Stimulated activated CD8-positive, alpha-beta memory T cell treated with anti-CD3 and anti-CD28 coated beads, Interleukin-4, amount 100 ng/mL, for 1 hour (primary cell): ENCODE measurements at regions not wholly inside any gene's neighbourhood (a gene's known extent, or its start where the extent isn't known, plus 50 kb on each side); places are given as distances from the start of the nearest gene placed in this dataset.

Experiments
- DNase-seq, 2 donors: peaks; one replicate each; pipeline ENCODE4 v3.0.0-alpha.2; 2020; ENCODE audit warnings: low read depth in 2 of 2, low spot score in 1 of 2

- no peak for DNase-seq
Observed at GRCh38 chr4:123496421-123496820, 99.8 kb downstream of the SPRY1 start.

- no peak for DNase-seq
Observed at GRCh38 chr4:123497340-123497739, 100.7 kb downstream of the SPRY1 start.

- no peak for DNase-seq
Observed at GRCh38 chr4:123501733-123502132, 105.1 kb downstream of the SPRY1 start.

DNA sequence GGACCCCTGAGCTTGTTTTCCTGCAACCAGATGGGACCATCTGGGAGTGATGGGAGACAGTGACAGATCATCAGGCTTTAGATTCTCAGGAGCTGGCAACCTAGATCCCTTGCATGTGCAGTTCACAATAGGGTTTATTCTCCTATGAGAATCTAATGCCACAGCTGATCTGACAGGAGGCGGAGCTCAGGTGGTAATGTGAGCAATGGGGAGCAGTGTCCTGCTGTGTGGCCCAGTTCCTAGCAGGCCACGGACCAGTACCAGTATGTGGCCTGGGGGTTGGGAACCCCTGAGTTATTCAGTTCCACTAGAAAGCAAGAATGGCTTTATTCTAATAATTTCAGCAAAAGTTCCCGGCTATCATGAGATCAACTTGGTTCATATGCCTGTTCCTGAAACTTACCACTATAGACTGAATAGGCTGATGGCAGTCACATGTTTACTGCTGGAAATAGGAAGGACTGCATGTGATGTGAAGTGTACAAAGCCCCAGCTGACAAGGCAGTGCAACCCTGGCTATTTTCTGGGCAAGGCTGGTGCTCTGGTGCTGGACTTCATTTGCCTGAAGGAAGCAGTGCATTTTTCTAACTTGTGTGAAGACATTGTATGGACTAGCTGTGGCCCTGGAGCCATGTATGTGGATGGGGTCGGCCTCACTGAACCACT, 107.2 kb downstream of the SPRY1 start:
- DNase-seq: no peak

GRCh38 chr4:123505095-123506010, 108.8 kb downstream of the SPRY1 start:
- DNase-seq: no peak

DNA sequence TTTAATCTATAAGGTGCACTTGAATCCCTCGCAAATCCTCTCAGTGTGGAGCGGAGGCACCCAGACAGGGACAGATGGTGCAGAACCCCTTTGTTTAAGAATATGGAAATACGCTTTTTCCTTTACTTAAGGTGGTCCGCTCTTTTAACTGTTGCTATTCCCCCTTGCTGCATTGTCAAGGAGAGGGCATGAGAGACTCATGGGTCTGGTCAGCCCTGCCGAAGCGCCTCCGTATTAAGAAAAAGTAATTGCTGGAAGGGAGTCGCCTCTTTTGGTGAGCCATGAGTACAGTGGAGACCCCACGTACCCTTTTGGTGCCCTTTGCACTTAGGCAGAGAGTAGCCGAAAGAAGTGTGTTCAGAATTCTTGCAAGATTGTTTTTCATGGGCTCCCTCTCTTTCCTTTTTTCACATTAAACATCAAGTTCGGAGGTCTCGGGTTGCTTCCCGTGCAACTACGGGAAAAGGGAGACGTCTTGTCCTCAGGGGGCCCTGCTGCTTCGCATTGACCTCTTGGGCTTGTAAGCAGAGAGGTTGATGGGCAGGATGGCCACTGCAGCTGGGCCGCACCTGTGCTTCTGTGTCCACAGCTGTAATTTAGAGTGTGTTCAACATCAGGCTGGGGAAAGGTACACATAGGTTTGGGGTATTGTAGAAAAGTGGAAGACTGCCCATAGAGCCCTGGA, 109.6 kb downstream of the SPRY1 start:
- DNase-seq: no peak

GRCh38 chr4:123507376-123507775, 110.8 kb downstream of the SPRY1 start:
- no peak for DNase-seq

DNA sequence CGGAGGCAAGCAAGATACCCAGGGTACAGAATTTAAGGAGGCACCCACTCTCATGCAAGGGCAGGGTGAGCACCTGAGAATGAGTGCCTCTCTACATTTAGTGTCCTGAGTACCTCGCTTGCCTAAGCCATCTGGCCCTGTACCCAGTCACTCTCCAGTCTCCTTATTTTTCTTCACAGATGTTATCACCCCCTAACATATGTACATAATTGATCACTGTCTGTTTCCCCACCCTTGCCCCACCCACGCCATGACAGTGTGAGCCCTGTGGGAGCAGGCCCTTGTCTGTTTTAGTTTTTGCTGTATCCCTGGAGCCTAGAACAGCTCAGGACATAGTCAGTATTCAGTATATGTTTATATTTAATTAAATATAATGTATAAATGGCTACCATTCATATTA, 113.6 kb downstream of the SPRY1 start:
- DNase-seq: no peak

GRCh38 chr4:123510659-123511058, 114.1 kb downstream of the SPRY1 start:
- DNase-seq: no peak

DNA sequence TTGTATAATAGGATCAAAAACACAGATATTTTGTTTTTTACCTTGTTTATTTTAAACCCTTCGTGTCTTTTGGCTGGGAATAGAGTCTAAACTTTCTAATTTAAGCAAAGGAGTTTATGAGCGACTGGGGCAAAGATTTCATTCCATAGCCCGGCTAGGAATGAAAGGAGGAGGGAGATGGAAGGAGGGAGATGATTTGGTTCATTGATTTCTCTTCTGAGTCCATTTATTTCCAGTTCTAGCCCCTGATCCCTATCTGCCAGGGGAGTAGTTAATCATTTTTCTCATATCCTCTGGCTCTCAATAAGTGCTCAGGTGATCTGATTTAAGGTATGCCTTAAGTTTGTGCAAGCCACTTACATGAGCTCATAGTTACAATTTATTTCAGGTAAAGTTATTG, 120.0 kb downstream of the SPRY1 start:
- DNase-seq: no peak

- no peak for DNase-seq
Observed at GRCh38 chr4:123517176-123517575, 120.6 kb downstream of the SPRY1 start.

DNA sequence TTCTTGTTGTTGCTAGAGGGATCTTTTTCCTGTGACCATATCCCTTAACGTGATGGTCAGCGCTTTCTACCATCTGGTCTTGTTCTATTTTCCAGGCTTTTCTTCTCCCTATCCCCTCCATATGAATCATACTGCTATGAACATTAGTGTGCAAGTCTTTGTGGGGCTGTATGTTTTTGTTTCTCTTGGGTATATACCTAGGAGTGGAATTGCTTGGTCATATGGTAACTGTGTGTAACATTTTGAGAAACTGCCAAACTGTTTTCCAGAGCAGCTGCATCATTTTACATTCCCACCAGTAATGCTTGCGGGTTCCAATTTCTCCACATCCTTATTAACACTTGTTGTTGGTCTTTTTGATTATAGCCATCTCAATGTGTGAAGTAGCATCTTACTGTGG, 121.4 kb downstream of the SPRY1 start:
- DNase-seq: no peak

- DNase-seq: no peak
Observed at GRCh38 chr4:123520325-123520724, 123.7 kb downstream of the SPRY1 start.

- no peak for DNase-seq
Observed at GRCh38 chr4:123522081-123522480, 125.5 kb downstream of the SPRY1 start.

DNA sequence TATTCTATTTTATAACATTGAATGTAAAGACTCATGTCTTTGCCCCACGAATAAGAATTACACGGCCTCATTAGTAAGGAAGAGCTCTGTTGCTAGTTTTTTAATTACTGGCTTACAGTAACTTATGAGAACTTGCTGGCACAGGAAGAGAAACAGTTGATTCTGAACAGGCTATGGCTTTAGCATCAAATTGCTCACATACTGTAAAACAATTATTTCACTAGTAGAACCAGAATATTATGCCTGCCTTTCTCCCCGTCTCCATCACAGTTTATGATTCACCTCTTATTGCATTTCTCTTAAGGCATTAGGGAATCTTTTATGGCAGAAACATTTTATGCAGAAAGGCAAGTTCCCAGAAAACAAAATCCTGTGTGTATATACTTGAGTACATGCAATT, 126.1 kb downstream of the SPRY1 start:
- no peak for DNase-seq

- no peak for DNase-seq
Observed at GRCh38 chr4:123524958-123525628, 128.5 kb downstream of the SPRY1 start.

DNA sequence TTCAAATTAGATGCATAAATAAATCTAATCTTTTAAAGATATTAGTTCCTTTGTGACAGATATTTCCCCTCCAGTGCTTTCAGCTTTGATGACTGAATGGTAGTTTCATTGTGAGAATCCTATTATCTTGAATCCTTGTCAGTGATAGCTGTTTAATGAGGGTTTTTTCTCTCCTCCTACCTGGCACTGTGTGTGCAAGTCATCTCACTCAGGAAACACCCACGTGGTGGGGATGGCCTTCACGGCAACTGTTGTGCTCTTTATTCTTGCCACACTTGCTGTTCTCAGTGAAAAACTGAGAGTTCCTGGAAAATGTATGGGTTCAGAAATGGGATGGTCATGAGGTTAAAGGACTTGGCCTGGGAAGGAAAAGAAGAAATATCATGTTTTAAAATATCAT, 129.9 kb downstream of the SPRY1 start:
- no peak for DNase-seq

DNA sequence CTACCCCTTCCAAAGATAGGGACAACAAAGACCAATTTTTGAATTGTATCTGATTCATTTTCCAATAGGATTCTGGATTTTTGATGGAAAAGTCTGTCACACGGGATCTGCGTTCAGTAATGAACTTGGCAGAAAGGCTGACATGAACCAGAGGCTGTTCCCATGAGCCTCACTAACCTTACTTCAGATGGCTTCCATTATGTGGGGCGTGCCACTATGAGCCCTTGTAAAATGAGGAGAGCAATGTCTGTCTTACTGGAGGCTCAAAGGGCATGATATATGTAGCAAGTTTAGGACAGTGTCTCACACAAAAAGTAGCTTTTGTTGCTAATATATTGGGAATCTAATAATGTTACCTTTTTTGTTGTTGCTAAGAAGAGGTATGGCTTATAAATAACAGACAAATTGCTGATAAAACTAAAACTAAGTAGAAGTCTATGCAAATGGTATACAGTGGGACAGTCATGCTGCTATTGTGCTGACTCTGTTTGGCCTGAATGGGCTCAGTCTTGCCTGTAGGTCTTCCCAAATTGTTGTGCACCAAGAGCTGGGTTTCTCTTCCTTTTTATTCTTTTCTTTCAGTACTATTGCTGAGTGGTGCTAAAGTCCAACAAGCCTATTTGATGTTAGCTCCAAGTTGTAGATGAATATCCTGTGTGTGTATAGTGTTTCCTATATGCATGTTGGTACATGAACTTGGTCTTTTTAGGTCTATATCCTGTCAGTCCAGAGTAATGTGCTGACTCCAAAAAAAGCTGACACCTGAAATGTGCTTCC, 132.1 kb downstream of the SPRY1 start:
- DNase-seq: no peak

DNA sequence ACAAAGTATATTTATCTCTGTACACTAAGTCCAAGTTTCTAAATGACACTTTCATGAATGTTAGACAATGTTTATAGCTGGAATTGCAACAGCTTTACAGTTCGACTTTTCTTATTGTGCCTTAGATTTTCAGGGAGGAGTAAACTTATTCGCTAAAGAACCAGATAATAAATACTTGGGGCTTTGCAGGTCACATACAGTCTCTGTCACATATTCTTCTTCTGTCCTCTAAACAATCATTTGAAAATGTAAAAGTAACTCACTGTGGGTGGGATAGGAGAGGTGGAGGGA, 132.6 kb downstream of the SPRY1 start:
- no peak for DNase-seq

DNA sequence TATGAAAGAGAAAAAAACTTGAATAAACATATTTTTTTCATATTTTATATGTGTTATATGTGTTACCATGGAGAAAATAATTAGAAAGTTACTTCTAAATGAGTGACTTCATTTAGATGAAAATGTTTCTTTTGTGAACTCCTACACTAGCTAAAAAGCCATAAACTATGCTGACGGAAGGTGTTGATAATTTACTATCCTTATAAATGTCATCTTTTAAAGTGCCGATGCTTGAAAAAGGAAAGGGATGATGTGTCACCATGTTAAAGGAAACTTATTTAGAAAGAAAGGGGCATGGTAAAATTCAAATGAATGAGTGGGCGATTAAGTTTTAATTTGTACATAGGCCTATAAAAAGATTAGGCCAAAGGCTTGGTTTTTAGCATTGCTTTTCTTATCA, 133.8 kb downstream of the SPRY1 start:
- no peak for DNase-seq
